NCI-H2171 treated with DMSO at 0.1 percent for 48 hours (cell line): ENCODE measurements at regions not wholly inside any gene's neighbourhood (a gene's known extent, or its start where the extent isn't known, plus 50 kb on each side); places are given as distances from the start of the nearest gene placed in this dataset.
"Not testable (repeated sequence)": the region's sequence is repeated elsewhere in the genome, so short reads cannot be mapped to it uniquely, and the experiment has no call there.

Experiments
- DNase-seq: peaks from one replicate; lab custom pipeline; 2025; lab: John Stamatoyannopoulos, UW

DNA sequence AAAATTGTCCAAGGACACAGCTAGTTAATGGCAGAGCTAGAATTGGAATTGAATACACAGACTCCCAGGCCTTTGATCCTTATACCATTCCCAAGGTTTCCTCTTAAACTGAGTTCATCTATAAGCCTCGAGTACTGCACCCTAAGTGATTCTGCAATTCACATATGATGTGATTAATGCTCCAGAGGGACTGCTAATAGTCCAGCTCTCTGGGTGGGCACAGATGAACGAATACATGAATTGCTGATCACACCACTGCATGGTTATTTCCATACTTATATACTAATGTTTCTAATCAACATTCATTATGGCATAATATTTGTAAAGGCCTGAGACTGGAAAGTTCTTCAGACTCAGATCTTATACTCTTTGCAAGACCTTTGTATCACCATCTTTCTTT is 101.8 kb downstream of the NUFIP1 start:
- no peak for DNase-seq

- no peak for DNase-seq
Measured at GRCh38 chr13:44884076-44884729, 105.1 kb downstream of the NUFIP1 start.

- peak; percentile 8 for DNase-seq
Measured at GRCh38 chr13:44879452-44880058, 109.7 kb downstream of the NUFIP1 start.

DNA sequence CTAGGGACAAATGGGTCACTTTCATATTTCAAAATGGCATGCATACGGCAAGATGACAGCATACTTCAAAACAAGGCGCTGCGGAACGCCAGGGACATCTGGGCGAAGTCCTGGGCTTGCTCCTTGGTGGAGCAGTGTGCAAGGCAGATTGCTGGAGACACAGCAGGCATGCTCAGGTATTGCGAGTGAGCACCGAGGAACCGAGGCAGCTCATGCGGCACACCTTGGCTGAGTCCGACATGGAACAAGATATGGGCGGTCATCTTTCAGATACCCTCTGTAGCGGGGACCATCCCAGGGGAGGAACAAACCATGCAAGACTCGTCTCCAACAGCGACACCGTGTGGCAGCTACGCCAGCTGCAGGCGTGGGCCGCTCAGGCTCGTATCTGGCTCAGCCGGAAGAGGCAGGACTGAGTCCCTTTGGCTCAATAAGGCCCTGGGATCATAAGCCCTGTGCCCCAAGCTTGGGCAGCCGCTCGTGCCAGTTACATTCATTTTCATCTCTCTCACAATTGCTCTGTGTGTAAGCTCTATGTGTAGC is 112.4 kb downstream of the NUFIP1 start:
- DNase-seq = no peak

DNA sequence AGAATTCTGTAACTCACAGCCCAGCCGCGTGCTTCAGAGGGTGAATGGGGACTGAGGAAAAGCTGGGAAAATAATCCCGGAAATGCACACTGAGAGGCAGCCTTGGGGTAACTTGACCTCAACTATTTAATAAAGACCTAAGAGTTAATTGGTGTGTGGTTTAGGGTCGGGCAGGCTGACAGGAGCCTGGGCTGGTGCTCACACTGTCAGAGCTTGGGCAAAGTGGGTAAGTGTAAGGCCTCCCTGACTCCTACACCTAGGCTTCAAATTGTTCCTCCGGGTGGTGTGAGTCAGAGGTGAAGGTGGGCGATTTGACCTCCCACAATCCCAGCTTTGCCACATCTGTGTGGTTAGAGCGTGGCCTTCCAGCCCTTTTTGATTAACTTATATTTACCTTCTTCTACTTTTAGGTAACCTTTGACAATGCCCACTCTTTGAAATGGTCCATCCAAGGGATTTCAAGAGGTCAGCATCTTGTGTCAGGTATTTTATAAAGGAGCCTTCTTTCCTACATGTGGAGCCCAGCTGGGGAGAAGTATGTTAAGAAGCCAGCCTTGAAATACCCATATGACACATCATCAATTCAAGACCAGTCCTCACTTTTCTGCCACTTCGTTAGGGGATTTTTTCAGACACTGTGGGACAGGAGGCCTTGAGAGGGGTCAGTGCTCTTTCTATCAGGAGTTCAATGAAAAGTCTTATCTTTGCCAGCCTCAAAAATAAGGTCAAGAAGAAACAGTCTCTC is 114.2 kb downstream of the NUFIP1 start:
- DNase-seq = no peak

DNA sequence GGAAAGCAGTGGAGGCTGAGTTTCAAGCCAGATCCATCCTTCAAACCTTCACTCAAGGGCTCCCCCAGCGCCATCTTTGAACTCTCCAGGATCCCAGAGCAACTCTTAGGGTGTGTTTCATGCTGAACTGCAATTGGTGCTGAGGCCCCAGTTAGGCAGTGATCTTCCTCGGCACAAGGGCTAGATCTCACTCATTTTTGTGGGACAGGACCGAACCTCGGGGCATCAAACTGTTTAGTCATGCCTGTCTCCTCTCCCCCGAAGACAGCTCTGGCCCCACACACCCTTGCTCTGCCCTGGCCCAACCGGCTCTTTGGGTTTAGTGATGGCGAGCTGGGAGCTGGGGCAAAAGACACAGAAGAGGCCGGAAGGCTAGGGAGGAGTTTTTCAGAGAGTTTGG is 115.1 kb downstream of the NUFIP1 start:
- no peak for DNase-seq

DNA sequence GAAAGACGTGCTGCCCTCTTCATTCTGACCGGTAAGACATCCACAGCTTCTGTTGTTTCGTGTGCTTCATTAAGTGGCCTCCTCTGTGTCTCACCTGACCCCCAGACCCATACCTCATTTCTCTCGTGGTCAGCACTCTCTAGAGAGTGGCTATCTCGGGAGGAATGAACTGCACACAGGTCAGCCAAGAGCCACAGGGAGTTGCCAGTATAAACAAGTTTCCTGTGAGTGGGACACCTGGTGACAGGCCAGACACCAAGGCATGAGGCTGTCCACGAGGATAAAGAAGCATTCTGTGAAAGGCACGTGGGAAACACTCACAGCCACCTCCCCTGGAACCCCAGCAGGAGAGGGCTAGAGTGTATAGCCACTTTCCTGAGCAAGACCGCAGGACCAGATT is 115.8 kb downstream of the NUFIP1 start:
- DNase-seq = no peak

DNA sequence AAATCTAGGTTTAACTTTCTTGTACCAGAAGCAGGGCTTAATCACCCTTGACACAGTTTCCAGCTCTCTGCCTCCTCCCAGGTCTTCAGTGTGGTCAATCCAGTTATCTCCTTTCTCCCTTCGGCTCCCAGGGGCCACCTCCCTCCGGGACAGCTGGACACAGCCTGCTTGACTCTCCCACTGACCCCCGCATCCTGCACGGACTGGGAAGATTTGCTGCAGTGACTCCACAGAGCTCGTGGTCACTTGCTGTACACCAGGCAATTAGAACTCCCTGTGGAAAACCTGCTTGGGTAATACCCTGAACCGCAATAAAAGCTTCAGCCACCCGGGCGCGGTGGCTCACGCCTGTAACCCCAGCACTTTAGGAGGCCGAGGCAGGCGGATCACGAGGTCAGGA is 116.5 kb downstream of the NUFIP1 start:
- DNase-seq = no peak

DNA sequence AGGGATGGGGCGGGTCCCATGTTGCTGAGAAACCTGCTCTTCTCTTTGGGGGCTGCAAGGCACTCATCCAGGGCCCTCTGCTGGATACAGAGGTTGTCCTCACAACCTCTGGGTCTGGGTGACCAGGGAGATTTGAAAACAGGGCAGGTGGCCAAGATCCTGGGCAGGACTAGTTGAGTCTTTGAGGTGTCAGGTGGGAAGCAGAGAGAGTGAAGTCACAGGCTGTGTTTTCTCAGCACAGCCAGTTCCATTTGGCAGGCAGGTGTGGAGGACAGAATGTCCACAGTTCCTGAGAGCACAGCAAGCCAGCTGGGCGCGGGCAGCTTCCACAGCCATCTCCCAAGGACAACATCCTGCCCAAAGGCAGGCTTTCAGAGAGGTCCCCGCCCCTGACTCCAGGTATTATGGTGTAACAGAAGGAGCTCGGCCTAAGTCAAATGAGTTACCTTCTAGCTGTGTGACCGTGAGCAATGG is 118.8 kb downstream of the NUFIP1 start:
- DNase-seq = no peak

DNA sequence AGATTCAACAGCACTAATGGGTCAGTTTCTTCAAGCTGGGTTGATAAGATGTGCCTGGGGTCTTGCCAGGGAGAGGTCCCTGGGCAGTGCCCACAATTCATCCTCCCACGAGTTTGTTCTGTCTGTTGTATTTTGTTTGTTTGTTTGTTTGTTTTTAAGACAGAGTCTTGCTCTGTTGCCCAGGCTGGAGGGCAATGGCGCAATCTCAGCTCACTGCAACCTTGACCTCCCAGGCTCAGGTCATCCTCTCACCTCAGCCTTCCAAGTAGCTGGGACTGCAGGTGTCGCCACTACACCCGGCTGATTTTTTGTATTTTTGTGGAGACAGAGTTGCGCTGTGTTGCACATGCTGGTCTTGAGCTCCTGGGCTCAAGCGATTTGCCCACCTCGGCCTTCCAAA is 120.1 kb downstream of the NUFIP1 start:
- DNase-seq = no peak

- DNase-seq = no peak
Measured at GRCh38 chr13:44868397-44868796, 120.9 kb downstream of the NUFIP1 start.

DNA sequence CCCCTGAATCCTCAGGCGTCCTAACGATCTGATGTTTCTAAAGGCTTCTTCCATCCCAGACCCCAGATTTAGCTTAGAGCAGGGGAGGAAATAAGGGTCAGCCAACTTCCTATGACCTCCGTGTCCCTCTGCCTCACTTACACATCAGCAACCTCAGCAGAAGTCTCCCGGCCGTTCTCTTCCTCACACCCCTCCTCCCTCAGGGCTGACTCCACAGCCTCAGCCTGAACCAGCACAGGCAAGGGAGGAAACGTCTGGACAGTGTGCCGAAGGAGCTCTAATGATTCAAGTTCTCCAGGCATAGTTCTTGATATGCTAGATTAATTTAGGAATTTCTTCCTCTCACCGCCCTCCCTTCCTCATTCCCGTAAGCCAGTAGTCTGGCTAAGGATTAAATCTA is 121.4 kb downstream of the NUFIP1 start:
- DNase-seq = no peak

GRCh38 chr13:44866411-44866911 is 122.8 kb downstream of the NUFIP1 start:
- no peak for DNase-seq

GRCh38 chr13:44865722-44866410 is 123.4 kb downstream of the NUFIP1 start:
- DNase-seq = no peak

DNA sequence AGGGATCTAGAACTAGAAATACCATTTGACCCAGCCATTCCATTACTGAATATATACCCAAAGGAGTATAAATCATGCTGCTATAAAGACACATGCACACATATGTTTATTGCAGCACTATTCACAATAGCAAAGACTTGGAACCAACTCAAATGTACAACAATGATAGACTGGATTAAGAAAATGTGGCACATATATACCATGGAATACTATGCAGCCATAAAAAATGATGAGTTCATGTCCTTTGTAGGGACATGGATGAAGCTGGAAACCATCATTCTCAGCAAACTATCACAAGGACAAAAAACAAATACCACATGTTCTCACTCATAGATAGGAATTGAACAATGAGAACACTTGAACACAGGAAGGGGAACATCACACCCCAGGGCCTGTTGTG is 125.6 kb downstream of the NUFIP1 start:
- not testable (repeated sequence) for DNase-seq

DNA sequence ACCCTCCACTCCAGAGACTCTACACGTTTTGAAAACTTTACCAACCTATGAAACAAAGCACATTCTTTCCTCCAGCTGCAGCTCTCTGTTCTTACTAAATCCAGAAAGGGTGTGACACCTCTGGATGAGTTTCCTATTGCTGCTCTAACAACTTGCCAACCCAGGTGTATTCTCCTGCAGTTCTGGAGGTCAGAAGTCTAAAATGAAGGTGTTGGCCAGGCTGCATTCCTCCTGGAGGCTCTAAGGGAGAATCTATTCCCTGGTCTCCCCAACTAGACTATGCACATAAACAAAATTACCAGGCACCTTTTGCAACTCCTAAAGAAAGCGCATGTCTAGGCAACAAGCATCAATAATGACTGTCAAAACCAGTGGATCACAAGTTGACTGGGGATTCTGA is 128.8 kb downstream of the NUFIP1 start:
- no peak for DNase-seq

DNA sequence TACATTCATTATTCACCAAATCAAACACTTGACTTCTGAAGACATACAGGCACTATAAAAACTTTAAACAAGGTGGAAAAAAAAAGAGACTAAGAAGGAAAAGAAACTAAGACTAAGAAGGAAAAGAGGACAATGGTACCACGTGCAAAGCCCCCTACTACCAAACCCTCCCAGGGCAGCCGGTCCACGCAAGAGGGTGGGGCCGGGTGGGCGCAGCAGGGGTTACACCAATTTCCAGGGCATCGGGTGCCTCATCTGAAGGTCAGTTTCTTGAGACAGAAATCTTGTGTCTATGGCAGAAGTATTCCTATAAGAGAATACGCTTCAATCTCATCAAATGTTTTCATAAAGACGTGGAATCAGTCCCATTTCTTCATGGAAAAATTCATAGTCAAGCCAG is 131.5 kb downstream of the NUFIP1 start:
- no peak for DNase-seq

- no peak for DNase-seq
Measured at GRCh38 chr13:44857061-44857460, 132.2 kb downstream of the NUFIP1 start.

DNA sequence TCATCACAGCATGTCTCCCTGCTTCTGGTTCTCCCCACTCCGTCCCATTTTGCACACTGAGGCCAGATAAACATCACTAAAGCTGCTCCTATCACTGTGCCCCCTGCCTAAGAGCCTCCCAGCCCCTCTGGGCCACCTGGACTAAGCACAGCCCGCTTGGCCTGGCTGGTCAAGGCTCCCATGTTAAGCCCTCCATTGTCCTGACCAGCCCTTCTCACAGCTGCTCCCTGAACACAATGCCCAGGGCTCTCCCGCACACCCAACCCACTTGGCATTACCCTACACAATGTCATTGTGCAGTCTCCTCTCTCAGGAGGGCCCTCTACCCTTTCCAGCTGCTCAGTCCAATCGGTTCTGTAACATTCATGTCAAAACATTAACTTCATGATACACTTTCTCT is 133.4 kb downstream of the NUFIP1 start:
- DNase-seq = no peak

- peak; percentile 70 for DNase-seq
Measured at GRCh38 chr13:44854313-44855060, 134.8 kb downstream of the NUFIP1 start.

- no peak for DNase-seq
Measured at GRCh38 chr13:44853641-44854040, 135.6 kb downstream of the NUFIP1 start.
